GM23338 (cell line): ENCODE measurements at regions not wholly inside any gene's neighbourhood (a gene's known extent, or its start where the extent isn't known, plus 50 kb on each side); places are given as distances from the start of the nearest gene placed in this dataset.

Experiments
- ATAC-seq: fragments of 200-7000 bp; cut with Tn5 transposase; 3 replicates; pipeline ENCODE4 v1.9.1; 2020
- DNase-seq: peaks from one replicate; pipeline ENCODE4 v3.0.0-alpha.2; 2015; ENCODE audit warnings: low spot score
- H2AFZ ChIP-seq: fragments of 200-600 bp; sonication (generic); 2 replicates; pipeline ENCODE4 v1.8.0; 2016; ENCODE audit warnings: antibody characterized with exemption, mild to moderate bottlenecking, moderate library complexity
- H3F3A ChIP-seq: fragments of 200-600 bp; sonication (generic); replicated peaks from 2 replicates; pipeline ENCODE4 v1.8.0; 2017; ENCODE audit warnings: antibody characterized with exemption, mixed run types, low read depth
- H3K27ac ChIP-seq: fragments of 200-600 bp; sonication (generic); 2 replicates; pipeline ENCODE4 v1.6.1; 2016; ENCODE audit warnings: low read depth
- H3K27me3 ChIP-seq: fragments of 200-600 bp; sonication (generic); 2 replicates; pipeline ENCODE4 v1.8.0; 2016; ENCODE audit warnings: mild to moderate bottlenecking, mixed run types, moderate library complexity; ENCODE audit not compliant: insufficient read depth
- H3K36me3 ChIP-seq: fragments of 200-600 bp; sonication (generic); 2 replicates; pipeline ENCODE4 v1.8.0; 2016; ENCODE audit warnings: mild to moderate bottlenecking; ENCODE audit not compliant: insufficient read depth
- H3K4me1 ChIP-seq: fragments of 200-600 bp; sonication (generic); 2 replicates; pipeline ENCODE4 v1.8.0; 2016; ENCODE audit warnings: mild to moderate bottlenecking, moderate library complexity; ENCODE audit not compliant: insufficient read depth
- H3K4me2 ChIP-seq: fragments of 200-600 bp; sonication (generic); 2 replicates; pipeline ENCODE4 v1.7.1; 2017; ENCODE audit warnings: mixed run types
- H3K4me3 ChIP-seq: fragments of 200-600 bp; sonication (generic); 2 replicates; pipeline ENCODE4 v1.6.1; 2016; ENCODE audit warnings: mixed run types
- H3K79me2 ChIP-seq: fragments of 200-600 bp; sonication (generic); replicated peaks from 2 replicates; pipeline ENCODE4 v1.8.0; 2017; ENCODE audit warnings: mild to moderate bottlenecking; ENCODE audit not compliant: insufficient read depth
- H3K9me2 ChIP-seq: fragments of 200-600 bp; sonication (generic); 2 replicates; pipeline ENCODE4 v1.8.0; 2017; ENCODE audit not compliant: insufficient read depth
- H4K20me1 ChIP-seq: fragments of 200-600 bp; sonication (generic); replicated peaks from 2 replicates; pipeline ENCODE4 v1.8.0; 2017; ENCODE audit warnings: mild to moderate bottlenecking; ENCODE audit not compliant: insufficient read depth
- H3K27ac Mint-ChIP-seq: 2 replicates; pipeline ENCODE4 v1.8.0; 2020; ENCODE audit warnings: inconsistent platforms, mild to moderate bottlenecking, moderate library complexity, mixed read lengths
- H3K27me3 Mint-ChIP-seq: 3 replicates; pipeline ENCODE4 v1.8.0; 2022; ENCODE audit warnings: low read depth, mild to moderate bottlenecking, moderate library complexity, mixed read lengths, inconsistent platforms; ENCODE audit not compliant: insufficient read depth, poor library complexity
- H3K36me3 Mint-ChIP-seq: 3 replicates; pipeline ENCODE4 v1.8.0; 2021; ENCODE audit warnings: low read depth, mild to moderate bottlenecking, inconsistent platforms, moderate library complexity, mixed read lengths
- H3K4me1 Mint-ChIP-seq: 3 replicates; pipeline ENCODE4 v1.8.0; 2020; ENCODE audit warnings: mild to moderate bottlenecking, inconsistent platforms, mixed read lengths
- H3K4me3 Mint-ChIP-seq: 3 replicates; pipeline ENCODE4 v1.8.0; 2021; ENCODE audit warnings: moderate library complexity, mild to moderate bottlenecking, inconsistent platforms, mixed read lengths
- H3K9me3 Mint-ChIP-seq: 3 replicates; pipeline ENCODE4 v1.8.0; 2020; ENCODE audit warnings: moderate library complexity, mild to moderate bottlenecking, inconsistent platforms, mixed read lengths
- CREB1 ChIP-seq: fragments of 250-450 bp; sonication (Bioruptor Pico); IDR thresholded peaks from 2 replicates; pipeline ENCODE4 v1.5.0; 2020; ENCODE audit warnings: low read depth, mild to moderate bottlenecking, moderate library complexity
- EZH2 ChIP-seq: fragments of 200-600 bp; sonication (generic); IDR thresholded peaks from one replicate; pipeline ENCODE4 v1.8.0; 2017; ENCODE audit warnings: antibody characterized with exemption, mild to moderate bottlenecking, low read depth; ENCODE audit not compliant: unreplicated experiment
- EZH2phosphoT487 ChIP-seq: fragments of 200-600 bp; sonication (generic); IDR thresholded peaks from one replicate; pipeline ENCODE4 v1.8.1; 2018; ENCODE audit warnings: antibody characterized with exemption; ENCODE audit not compliant: unreplicated experiment
- JUNB ChIP-seq: IDR thresholded peaks from one replicate; pipeline ENCODE4 v1.6.1; 2016; ENCODE audit warnings: antibody characterized with exemption; ENCODE audit not compliant: unreplicated experiment
- NANOG ChIP-seq: IDR thresholded peaks from 2 replicates; pipeline ENCODE4 v1.6.1; 2016; ENCODE audit warnings: antibody characterized with exemption, borderline replicate concordance
- POLR2AphosphoS5 ChIP-seq: IDR thresholded peaks from 2 replicates; pipeline ENCODE4 v1.6.1; 2016; ENCODE audit warnings: antibody characterized with exemption, low read depth
- STAT1 ChIP-seq: IDR thresholded peaks from one replicate; pipeline ENCODE4 v1.6.1; 2016; ENCODE audit warnings: antibody characterized with exemption; ENCODE audit not compliant: unreplicated experiment
- ZNF114 ChIP-seq: fragments of 250-450 bp; sonication (Bioruptor Pico); IDR thresholded peaks from 2 replicates; pipeline ENCODE4 v1.5.0; 2020; ENCODE audit warnings: mild to moderate bottlenecking, moderate library complexity
- ZNF331 ChIP-seq: fragments of 250-450 bp; sonication (Bioruptor Pico); IDR thresholded peaks from 2 replicates; pipeline ENCODE4 v1.5.0; 2020; ENCODE audit warnings: low read depth, mild to moderate bottlenecking, moderate library complexity
- TF ChIP-seq, protein P1 (sequence below), 2 experiments: fragments of 200-600 bp in 1 of 2; sonication (generic) in 1 of 2; conservative IDR thresholded peaks; 2 replicates each; pipeline versions ENCODE4 v1.5.1 to v1.6.1; 2016 to 2017; ENCODE audit warnings: antibody characterized with exemption in 2 of 2, low read depth in 2 of 2, mild to moderate bottlenecking in 2 of 2, moderate library complexity in 1 of 2
- TF ChIP-seq, protein P2 (sequence below): IDR thresholded peaks from one replicate; pipeline ENCODE4 v1.6.1; 2018; ENCODE audit warnings: antibody characterized with exemption; ENCODE audit not compliant: unreplicated experiment
- TF ChIP-seq, protein P3 (sequence below): fragments of 250-450 bp; sonication (Bioruptor Pico); IDR thresholded peaks from 2 replicates; pipeline ENCODE4 v1.5.0; 2020; ENCODE audit warnings: mild to moderate bottlenecking, moderate library complexity
- TF ChIP-seq, protein P4 (sequence below): IDR thresholded peaks from 2 replicates; pipeline ENCODE4 v1.6.1; 2016; ENCODE audit warnings: antibody characterized with exemption

DNA sequence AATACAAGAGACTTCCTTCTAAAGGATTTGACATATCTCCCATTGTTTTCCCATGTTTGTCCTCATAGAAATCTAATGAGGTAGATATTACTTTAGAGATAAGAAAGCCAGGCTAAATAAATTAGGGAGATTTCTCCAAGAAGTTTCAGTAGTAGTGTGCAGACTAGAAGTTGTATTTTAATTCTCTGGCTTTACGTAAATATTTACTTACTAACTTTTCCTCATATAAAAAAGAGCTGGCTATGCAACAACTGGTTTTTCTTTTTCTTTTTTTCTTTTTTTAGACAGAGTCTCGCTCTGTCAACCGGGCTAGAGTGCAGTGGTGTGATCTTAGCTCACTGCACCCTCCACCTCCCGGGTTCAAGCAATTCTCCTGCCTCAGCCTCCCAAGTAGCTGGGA lies 60.6 kb upstream of the ACYP2 start:
- no peak overlapping the region for H3K4me3 Mint-ChIP-seq
- no peaks in the 10 kb centered on the region for H3K79me2 ChIP-seq
- TF ChIP-seq ZNF331 (CRISPR knock-in tag) (no peak), POLR2AphosphoS5 (no peak), ZNF114 (CRISPR knock-in tag) (no peak), STAT1 (no peak), JUNB (no peak), EZH2phosphoT487 (no peak), EZH2 (no peak), CREB1 (CRISPR knock-in tag) (no peak), NANOG (no peak)
- TF ChIP-seq, protein P1, sequence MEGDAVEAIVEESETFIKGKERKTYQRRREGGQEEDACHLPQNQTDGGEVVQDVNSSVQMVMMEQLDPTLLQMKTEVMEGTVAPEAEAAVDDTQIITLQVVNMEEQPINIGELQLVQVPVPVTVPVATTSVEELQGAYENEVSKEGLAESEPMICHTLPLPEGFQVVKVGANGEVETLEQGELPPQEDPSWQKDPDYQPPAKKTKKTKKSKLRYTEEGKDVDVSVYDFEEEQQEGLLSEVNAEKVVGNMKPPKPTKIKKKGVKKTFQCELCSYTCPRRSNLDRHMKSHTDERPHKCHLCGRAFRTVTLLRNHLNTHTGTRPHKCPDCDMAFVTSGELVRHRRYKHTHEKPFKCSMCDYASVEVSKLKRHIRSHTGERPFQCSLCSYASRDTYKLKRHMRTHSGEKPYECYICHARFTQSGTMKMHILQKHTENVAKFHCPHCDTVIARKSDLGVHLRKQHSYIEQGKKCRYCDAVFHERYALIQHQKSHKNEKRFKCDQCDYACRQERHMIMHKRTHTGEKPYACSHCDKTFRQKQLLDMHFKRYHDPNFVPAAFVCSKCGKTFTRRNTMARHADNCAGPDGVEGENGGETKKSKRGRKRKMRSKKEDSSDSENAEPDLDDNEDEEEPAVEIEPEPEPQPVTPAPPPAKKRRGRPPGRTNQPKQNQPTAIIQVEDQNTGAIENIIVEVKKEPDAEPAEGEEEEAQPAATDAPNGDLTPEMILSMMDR (conservative IDR thresholded peaks at IDR 0.05; ENCODE audit: low read depth in 2 of 2) = no peak
- TF ChIP-seq, protein P2, sequence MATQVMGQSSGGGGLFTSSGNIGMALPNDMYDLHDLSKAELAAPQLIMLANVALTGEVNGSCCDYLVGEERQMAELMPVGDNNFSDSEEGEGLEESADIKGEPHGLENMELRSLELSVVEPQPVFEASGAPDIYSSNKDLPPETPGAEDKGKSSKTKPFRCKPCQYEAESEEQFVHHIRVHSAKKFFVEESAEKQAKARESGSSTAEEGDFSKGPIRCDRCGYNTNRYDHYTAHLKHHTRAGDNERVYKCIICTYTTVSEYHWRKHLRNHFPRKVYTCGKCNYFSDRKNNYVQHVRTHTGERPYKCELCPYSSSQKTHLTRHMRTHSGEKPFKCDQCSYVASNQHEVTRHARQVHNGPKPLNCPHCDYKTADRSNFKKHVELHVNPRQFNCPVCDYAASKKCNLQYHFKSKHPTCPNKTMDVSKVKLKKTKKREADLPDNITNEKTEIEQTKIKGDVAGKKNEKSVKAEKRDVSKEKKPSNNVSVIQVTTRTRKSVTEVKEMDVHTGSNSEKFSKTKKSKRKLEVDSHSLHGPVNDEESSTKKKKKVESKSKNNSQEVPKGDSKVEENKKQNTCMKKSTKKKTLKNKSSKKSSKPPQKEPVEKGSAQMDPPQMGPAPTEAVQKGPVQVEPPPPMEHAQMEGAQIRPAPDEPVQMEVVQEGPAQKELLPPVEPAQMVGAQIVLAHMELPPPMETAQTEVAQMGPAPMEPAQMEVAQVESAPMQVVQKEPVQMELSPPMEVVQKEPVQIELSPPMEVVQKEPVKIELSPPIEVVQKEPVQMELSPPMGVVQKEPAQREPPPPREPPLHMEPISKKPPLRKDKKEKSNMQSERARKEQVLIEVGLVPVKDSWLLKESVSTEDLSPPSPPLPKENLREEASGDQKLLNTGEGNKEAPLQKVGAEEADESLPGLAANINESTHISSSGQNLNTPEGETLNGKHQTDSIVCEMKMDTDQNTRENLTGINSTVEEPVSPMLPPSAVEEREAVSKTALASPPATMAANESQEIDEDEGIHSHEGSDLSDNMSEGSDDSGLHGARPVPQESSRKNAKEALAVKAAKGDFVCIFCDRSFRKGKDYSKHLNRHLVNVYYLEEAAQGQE = no peak
- TF ChIP-seq, protein P3, sequence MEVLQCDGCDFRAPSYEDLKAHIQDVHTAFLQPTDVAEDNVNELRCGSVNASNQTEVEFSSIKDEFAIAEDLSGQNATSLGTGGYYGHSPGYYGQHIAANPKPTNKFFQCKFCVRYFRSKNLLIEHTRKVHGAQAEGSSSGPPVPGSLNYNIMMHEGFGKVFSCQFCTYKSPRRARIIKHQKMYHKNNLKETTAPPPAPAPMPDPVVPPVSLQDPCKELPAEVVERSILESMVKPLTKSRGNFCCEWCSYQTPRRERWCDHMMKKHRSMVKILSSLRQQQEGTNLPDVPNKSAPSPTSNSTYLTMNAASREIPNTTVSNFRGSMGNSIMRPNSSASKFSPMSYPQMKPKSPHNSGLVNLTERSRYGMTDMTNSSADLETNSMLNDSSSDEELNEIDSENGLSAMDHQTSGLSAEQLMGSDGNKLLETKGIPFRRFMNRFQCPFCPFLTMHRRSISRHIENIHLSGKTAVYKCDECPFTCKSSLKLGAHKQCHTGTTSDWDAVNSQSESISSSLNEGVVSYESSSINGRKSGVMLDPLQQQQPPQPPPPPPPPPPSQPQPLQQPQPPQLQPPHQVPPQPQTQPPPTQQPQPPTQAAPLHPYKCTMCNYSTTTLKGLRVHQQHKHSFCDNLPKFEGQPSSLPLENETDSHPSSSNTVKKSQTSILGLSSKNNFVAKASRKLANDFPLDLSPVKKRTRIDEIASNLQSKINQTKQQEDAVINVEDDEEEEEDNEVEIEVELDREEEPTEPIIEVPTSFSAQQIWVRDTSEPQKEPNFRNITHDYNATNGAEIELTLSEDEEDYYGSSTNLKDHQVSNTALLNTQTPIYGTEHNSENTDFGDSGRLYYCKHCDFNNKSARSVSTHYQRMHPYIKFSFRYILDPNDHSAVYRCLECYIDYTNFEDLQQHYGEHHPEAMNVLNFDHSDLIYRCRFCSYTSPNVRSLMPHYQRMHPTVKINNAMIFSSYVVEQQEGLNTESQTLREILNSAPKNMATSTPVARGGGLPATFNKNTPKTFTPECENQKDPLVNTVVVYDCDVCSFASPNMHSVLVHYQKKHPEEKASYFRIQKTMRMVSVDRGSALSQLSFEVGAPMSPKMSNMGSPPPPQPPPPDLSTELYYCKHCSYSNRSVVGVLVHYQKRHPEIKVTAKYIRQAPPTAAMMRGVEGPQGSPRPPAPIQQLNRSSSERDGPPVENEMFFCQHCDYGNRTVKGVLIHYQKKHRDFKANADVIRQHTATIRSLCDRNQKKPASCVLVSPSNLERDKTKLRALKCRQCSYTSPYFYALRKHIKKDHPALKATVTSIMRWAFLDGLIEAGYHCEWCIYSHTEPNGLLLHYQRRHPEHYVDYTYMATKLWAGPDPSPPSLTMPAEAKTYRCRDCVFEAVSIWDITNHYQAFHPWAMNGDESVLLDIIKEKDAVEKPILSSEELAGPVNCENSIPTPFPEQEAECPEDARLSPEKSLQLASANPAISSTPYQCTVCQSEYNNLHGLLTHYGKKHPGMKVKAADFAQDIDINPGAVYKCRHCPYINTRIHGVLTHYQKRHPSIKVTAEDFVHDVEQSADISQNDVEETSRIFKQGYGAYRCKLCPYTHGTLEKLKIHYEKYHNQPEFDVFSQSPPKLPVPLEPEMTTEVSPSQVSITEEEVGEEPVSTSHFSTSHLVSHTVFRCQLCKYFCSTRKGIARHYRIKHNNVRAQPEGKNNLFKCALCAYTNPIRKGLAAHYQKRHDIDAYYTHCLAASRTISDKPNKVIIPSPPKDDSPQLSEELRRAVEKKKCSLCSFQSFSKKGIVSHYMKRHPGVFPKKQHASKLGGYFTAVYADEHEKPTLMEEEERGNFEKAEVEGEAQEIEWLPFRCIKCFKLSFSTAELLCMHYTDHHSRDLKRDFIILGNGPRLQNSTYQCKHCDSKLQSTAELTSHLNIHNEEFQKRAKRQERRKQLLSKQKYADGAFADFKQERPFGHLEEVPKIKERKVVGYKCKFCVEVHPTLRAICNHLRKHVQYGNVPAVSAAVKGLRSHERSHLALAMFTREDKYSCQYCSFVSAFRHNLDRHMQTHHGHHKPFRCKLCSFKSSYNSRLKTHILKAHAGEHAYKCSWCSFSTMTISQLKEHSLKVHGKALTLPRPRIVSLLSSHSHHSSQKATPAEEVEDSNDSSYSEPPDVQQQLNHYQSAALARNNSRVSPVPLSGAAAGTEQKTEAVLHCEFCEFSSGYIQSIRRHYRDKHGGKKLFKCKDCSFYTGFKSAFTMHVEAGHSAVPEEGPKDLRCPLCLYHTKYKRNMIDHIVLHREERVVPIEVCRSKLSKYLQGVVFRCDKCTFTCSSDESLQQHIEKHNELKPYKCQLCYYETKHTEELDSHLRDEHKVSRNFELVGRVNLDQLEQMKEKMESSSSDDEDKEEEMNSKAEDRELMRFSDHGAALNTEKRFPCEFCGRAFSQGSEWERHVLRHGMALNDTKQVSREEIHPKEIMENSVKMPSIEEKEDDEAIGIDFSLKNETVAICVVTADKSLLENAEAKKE (CRISPR knock-in tag) = no peak
- TF ChIP-seq, protein P4, sequence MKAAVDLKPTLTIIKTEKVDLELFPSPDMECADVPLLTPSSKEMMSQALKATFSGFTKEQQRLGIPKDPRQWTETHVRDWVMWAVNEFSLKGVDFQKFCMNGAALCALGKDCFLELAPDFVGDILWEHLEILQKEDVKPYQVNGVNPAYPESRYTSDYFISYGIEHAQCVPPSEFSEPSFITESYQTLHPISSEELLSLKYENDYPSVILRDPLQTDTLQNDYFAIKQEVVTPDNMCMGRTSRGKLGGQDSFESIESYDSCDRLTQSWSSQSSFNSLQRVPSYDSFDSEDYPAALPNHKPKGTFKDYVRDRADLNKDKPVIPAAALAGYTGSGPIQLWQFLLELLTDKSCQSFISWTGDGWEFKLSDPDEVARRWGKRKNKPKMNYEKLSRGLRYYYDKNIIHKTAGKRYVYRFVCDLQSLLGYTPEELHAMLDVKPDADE = no peak

More for the DNA sequence above, 60.6 kb upstream of the ACYP2 start:
- no peaks in the 10 kb centered on the region for H3K4me1 ChIP-seq
- no peak for ATAC-seq
- no peaks in the 10 kb centered on the region for H3F3A ChIP-seq
- peaks cover 14% of the 10 kb centered on the region for H3K36me3 Mint-ChIP-seq
- no peaks in the 10 kb centered on the region for H3K27me3 Mint-ChIP-seq
- H3K4me1 Mint-ChIP-seq = no peaks in the 10 kb centered on the region
- H2AFZ ChIP-seq = no peak overlapping the region
- H3K4me2 ChIP-seq = no peak overlapping the region
- H3K9me2 ChIP-seq = peaks cover 3% of the 10 kb centered on the region; the same call in 1 of the 2 replicates
- no peaks in the 10 kb centered on the region for H3K36me3 ChIP-seq
- no peak overlapping the region for H3K4me3 ChIP-seq
- H3K27ac Mint-ChIP-seq = no peak overlapping the region
- H3K27ac ChIP-seq = no peak overlapping the region
- H4K20me1 ChIP-seq = no peaks in the 10 kb centered on the region; the same call in 1 of the 2 replicates
- peaks cover 26% of the 10 kb centered on the region for H3K9me3 Mint-ChIP-seq
- no peak for DNase-seq
- no peaks in the 10 kb centered on the region for H3K27me3 ChIP-seq
